HCEC 1CT (cell line): ENCODE measurements at regions not wholly inside any gene's neighbourhood (a gene's known extent, or its start where the extent isn't known, plus 50 kb on each side); places are given as distances from the start of the nearest gene placed in this dataset.

Experiments used
- DNase-seq: peaks from one replicate; pipeline ENCODE4 v3.0.0-alpha.2; 2017

DNA sequence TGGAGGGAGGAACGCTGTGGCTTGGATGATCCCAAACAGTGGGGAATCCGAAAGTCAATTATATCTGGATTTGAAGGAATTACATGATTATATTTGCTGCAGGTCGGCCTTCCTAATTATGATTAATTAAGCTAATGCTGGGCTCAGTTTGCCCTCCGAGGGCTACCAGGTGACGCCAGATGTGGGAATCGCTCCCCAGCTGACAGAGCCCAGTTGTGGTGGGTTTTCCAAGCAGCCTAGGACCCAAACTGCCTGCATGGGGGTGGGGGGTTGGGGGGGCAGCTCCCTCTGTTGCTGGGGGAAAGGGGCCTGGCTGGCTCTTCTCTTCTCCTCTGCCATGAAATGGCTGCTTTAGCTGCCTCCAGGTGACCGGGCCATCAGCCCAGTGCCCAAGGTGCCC is 147.6 kb upstream of the C1orf174 start:
- no peak for DNase-seq

DNA sequence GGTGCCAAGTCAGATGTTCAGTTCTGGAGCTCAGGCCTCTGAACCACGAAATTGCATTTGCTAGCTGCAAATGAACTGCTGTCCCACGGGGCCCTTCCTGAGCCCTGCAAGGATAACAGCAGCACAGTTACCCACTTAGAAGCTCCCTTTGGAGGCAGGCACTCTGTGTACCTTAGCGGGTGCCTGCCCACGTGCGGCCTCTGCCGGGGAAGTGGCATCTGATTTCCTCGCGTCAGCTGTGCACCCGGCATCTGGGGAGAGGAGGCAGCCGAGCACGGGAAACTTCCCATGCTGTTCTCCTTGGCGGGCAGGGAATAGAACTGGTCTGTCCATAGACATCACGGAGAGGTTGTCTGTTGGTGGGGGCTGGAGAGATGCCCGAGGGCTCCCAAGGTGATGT is 148.0 kb upstream of the C1orf174 start:
- no peak for DNase-seq

DNA sequence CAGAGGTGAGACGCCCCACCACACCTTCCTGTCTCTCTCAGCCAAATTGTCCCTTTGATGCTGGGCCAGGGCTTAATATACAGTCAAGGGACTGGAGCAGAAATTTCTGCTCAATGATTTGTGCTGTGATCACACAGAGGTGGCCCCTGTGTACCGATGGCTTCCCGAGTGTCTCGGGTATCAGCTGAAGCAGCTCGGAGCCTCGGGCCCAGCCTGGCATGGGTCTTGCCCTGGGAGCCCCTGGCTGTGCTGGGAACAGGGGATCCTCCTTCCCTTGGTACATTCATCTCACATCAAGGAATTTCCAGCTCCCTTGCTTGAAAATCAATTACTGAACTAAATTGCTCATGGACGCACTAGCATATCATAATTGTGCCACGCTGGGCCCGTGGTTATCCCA is 148.8 kb upstream of the C1orf174 start:
- DNase-seq = no peak

DNA sequence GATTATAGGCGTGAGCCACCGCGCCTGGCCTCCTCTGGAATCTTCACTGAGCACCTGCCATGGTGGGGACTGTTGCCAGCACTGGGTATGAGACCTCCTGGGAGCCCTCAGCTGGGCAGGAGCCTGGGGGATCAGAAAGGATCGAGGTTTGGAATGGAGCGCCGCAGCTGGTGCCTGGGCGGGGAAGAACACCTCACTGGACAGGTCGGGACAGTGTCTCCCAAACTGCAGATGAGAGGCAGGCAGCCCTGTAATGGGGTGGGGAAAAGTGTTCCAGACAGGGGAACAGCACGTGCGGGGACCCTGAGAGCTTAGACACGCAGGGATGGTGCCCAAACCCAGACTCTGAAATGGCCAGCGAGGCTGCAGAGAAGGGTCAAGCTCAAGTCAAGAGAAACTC is 150.9 kb upstream of the C1orf174 start:
- DNase-seq = no peak

DNA sequence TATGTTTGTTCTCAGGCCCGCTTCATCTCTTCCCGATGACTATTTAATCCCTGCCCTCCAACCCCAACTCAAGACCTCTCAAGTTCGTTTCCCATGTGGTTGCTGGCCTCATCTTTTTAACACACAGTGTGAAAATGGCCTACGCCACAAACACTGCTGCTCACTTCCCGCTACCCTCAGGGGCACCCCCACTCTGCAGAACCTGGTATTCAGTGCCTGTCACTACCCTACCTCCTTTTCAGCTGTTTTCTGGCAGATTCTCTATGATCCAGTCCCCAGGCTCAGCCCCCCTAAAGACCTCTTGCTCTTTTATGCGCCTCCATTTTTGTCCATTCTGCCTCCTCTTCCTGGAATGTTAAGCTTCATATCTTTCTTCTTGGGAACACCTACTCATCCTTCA is 152.6 kb upstream of the C1orf174 start:
- DNase-seq = no peak

DNA sequence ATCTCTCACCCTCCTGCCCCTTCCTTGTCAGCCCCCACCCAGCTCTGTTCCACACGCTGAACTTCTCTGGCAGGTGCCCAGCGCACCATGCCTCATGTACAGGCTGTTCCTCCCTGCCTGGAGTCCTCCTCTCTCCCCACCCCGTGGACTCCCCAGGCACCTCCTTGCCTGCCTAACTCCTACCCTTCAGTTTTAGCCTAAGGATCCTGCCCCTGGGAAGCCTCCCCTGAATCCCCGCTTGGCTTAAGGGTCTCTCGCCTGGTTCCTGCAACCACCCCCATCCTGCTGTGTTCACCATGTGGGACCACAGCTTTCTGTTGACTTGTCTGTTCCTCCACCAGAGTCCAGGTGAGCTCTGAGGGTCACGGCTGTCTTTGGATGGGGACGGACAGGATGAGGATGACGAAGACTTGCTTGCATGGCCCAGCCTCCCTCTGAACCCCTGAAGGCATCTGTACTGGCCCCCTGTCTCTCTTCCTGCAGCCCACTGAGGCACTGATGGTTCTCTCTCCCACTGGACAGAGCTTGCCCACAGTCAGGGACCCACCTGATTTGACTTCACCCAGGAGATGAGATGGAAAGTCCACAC is 153.2 kb upstream of the C1orf174 start:
- no peak for DNase-seq

DNA sequence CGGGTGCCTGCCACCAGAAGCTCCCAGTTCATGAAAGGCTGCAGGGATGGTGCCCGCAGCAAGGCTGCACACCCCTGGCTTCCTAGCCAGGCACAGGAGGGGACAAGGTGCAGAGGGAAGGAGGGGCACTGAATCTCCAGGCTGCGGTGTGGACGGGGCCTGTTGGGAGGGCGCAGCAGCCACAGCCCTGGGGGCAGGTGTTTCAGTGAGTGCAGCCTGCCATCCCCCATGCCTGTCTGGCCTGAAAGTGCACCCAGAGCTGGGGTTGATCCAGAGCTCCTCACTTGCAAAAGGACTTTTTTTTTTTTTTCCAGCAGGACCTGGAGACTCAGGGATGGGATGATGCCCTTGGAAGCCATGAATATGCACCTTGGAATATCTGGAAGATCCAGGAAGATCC is 153.7 kb upstream of the C1orf174 start:
- DNase-seq = no peak

DNA sequence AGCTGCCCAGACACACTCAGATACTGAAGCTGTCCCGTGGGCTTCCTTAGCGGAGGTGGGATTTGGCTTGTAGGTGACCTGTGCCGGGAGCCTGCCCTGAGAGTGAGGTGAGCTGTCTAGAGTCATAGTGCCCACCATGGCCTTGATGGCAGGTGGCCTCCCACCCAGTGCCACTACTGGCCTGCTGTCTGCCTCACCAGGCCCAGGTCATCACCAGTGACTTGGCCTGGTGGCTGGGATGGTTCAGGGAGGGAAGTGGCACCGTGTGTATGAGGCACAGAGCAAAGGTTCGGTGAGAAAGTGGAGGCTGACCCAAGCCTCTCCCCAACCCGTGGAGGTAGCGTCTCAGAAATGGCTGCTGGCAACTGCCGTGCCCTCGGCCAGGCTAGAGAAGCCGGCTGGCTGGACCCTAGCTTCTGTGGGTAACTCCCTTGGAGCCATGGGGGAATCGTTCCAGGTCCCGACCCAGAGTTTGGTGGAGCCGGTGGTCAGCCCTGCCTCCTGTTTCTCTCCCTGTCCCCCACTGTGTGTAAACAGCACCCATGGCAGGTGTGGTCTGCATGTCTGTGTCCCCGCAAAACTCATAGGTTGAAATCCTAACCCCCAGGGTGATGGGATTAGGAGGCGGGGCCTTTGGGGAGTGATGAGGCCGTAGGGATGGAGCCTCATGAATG is 155.4 kb upstream of the C1orf174 start:
- DNase-seq = no peak

DNA sequence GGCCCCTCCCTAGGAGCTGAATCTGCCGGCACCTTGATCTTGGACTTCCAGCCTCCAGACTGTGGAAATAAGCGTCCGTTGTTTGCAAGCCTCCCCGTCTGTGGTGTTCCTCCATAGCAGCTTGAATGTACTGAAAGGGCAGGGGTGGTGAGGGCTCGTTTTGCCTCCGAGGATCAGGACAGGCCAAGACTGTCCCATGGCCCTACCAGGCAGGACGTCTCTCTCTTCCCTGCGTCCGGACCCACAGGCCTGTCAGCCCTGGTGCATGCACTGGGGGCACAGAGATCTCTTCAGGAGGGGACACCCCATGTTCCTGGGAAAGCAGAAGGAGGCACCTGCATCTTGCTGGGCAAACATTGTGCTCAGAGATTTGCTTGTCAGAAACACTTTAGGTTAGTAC is 156.3 kb upstream of the C1orf174 start:
- no peak for DNase-seq

DNA sequence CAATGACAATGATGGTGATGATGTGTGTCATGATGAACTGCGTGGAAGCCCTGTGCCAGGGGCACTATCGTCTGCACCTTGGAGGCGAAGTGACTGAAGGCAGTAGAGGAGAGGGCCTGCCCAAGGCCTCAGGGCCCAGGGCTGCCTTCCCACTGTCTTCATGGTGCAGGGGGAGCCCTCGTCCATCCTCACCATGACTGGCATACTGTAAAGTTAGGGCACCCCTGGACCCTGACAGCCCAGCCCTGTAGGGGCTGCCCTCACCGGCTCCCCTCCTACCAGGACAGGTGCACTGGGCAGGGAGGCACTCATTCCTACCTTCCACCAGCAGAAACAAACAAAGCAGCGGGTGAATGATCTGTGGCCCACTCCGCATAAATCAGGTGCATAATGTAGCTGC is 156.9 kb upstream of the C1orf174 start:
- no peak for DNase-seq

DNA sequence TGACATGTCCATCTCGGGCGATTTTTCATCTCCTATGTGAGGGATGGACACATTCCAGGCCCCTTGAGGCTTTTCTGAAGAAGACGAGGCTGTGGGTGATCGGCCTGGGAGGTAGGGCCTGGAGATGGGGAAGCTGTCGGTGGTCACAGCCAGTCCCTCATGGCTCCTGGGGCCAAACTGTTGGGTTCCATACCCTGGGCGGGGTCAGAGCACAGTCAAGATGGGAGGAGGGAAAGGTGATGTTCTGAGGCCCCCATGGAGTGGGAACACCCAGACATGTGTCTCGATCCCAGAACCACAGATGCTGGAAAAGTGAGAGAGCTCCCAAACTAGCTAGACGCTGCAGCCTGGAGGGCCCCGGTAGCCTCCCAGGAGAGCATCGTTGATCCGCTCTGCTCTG is 157.5 kb upstream of the C1orf174 start:
- DNase-seq = no peak

DNA sequence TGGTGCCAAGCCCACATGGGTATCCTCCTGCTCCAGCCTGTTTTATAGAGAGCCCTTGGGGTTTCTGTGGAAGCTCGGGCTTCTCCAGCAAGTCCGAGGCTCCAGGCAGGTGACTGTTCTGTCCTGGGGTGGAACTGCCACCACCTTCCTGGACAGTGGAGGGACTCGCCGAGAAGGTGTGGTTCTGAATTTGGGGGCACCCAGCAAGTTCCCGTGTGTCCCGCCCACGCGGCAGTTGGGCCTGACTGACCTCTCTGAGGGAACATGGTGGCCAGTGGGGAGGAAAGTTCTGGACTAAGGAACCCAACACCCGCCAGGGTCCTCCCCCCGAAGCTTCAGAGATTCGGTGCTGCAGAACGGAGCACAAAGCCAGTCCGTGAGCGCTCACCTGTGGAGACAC is 158.1 kb upstream of the C1orf174 start:
- DNase-seq = no peak

DNA sequence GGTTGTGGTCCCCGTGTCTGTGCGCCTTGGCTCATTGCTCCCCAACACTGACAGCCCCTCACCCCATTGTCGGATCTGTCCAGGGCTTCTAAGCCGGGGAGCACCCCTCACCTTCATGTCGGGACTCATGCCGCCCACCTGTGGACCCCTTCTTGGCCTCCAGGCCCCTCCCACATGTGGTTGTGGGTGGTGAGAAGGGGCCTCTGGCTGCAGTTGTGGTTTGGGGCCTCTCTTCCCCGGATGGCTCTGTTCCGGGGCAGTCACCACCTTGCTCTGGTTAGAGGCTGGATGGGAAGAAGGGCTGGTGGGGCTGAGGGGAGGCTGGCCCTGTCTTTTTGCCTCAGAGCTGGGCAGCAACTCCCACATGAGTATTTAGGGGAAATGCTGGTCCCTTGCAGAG is 158.6 kb upstream of the C1orf174 start:
- DNase-seq = no peak

DNA sequence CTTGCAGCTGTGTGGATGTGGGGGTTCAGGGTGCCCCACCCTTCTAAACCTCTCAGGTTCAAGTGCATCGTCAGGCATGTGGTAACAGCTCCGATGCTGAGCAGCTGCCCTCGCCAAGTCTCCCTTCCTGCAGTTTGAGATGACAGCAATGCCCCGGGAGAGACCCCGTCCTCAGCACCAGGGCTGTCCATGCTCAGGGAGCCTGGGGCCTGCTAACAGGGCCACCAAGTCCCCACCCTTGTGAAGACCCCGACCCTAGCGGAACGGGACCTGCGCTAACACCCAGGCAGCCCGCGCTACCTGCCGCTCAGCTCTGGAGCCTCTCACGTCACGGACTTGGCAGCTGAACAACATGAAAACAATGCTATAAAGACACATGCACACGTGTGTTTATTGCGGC is 159.2 kb upstream of the C1orf174 start:
- DNase-seq = no peak

DNA sequence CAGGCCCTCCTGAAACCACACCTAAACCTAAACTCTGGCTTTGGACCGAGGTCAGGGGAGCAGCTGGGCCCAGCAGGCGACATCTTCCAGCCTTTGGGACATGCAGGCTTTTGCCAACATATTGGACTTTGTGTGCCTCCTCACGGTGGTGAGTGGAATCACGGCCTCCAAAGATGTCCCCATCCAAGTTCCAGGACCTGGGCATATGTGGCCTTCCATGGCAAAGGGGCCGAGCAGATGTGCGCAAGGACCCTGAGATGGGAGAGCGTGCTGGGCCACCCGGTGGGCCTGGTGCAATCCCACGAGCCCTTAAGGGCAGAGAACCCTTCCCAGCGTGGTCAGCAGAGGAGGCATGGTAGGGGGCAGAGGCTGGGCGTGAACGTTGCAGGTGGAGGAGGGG is 160.8 kb upstream of the C1orf174 start:
- DNase-seq = no peak

DNA sequence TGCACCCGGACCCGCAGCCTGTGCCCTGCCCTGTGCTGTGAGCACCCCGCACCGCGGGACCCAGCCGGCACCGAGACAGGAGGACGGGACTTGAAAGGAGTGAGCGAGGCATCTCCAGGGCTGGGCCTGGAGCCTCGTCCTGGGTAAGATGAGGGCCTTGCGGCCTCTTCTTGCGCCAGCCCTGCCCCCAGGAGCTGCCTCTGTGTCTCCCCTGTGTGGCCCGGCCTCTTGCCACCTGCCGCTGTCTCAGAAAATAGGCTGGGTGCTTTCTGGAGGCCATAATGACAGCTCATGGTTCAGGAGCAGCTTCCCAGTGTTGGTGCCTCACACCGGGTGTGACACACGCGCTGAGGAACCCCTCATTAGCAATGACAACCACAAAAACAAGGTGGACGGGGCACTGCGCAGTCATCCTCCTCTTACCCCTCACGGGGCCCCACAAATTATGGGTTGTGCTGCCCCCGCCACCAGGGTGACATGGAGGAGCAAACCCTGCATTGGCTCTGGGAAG is 161.5 kb upstream of the C1orf174 start:
- no peak for DNase-seq

DNA sequence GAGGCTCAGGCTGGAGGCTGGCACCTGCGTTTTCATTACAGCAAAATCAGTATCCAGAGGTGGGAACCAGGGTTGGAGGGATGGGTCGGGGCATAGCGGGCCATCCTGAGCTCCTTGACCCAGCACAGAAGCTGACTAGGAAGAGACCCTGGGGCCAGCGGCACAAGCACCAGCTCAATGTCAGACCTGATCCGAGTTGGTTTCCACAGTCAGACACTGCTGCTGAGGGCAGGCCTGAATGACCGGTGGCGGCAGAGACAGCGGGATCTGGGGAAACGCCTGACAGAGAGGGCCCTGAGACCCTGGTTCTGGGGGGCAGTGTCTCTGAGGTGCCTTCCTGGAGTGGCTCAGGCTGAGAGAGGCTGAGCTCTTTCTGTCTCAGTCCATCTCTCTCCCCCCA is 162.0 kb upstream of the C1orf174 start:
- no peak for DNase-seq

DNA sequence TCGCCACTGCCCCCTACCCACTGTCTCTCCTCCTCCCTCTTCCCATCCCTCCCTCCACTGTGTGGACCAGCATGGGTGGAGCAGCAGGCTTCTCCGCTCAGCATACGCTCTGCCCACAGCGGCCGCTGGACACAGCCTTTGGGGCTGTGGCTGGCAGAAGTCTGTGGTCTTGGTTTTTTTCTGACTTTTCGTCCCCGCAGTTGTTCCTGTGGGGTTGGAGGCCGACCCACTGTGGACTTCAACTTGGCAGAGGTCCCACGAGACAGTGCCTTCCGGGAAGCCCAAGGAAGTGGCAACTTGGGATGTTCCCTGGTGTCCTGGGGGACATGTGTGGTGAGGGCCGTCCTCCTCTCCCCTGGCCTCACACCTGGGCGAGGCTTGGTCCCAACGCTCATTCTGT is 162.5 kb upstream of the C1orf174 start:
- DNase-seq = no peak

DNA sequence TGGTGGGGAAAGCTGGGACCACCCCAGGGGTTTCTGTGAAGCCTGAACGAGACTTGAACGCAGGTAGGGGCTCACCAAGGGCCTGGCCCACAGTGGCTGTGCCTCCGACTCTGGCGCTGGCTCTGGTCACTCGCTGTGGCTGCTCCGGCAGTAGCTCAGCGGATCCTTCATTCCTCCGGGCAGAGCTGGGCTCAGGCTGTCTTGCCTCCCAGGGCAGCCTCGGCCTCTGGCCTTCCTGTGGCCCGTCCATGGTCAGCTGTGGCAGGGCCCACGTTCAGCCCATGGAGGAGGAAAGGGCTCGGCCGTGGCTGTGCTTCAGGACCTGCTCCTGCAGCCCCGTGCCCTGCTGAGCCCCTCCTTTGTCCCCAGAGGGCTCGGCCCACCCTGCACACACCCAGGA is 162.9 kb upstream of the C1orf174 start:
- no peak for DNase-seq

DNA sequence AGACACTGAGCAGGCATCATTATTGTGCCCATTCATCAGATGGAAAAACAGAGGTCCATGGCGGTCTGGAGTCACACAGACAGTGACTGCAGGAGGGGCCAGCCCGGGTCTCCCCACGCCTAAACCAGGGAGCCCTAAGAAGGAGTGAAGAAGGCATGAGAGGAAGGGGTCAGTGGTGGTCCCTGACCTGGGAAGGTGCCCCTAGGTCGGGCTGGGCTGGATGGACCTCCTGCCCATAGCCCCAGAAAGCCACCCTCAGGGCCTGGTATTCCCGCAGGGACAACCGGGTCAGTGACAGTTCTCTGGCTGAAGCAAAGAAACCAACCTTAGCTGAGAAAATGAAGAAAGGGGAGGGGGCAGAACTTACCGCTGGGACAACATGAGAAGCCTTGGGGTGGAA is 163.4 kb upstream of the C1orf174 start:
- no peak for DNase-seq

DNA sequence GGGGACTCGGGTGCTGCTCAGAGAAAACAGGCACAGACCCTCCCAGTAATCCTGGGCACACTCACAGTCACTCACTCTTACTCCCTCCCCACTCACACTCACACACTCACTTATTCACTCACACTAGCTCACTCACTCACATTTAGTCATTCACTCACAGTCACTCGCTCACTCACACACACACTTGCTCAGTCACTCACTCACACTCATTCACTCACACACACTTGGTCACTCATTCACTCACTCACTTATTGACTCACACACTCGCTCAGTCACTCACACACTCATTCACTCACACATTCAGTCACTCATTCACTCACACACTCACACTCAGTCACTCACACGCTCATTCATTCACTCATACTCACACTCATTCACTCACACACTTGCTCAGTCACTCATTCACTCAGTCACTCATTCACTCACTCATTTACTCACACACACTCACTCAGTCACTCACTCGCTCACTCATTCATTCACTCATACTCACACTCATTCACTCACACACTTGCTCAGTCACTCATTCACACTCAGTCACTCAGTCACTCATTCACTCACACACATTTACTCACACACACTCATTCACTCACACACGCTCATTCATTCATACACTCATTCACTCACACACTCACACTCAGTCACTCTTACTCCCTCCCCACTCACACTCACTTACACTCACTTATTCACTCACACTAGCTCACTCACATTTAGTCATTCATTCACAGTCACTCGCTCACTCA is 164.2 kb upstream of the C1orf174 start:
- no peak for DNase-seq

DNA sequence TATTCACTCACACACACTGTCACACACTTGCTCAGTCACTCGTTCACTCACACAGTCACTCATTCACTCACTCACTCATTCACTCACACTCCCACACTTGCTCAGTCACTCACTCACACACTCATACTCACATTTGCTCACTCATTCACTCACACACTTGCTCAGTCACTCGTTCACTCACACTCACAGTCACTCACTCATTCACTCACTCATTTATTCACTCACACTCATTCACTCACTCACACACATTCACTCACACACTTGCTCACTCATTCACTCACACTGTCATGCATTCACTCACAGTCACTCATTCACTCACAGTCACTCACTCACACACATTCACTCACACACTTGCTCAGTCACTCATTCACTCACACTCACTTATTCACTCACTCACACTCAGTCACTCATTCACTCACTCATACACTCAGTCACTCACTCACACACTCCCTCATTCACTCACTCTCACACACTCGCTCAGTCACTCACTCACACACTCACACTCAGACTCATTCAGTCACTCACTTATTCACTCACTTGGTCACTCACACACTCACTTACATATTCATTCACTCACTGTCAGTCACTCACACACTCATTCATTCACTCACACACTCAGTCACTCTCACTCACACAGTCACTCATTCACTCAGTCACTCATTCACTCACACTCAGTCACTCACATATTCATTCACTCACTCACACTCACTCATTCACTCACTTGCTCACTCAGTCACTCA is 167.0 kb upstream of the C1orf174 start:
- no peak for DNase-seq

DNA sequence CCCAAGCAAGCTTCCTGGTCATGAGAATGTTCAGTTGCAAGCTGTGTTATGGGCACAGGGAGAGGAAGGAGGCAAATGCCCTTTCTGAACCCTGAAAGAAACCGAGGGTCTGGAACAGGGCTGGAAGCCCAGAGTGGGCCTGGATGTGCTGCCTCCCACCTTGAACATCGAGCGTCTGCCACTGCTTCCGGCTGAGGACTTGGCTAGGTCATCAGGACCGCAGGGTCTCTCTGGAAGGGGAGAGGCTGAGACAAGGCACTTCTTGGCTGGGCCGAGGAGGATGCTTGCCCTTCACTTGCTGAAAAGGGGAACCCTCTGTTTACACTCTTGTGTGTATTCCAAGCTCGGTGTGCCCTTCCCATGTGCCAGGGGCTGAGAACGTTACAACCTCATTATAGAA is 168.0 kb upstream of the C1orf174 start:
- no peak for DNase-seq

DNA sequence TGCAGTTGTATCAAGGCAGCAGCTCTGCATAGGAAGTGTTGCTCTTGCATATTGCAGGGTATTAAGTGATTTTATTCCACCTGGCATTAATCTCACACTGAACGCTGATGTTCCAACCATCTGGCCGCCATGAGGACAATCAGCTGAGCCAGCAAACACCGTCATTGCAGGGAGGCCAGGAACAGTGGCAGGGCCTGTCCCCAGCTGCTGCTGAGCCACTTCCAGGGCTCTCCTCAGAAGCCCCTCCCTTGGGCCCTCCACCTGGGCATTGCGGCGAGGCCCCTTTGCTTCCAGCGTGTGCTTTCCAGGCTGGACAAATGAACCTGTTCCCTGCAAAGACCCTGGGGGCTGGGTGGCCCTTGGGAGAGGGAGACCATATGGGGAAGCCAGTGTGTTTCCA is 171.6 kb upstream of the C1orf174 start:
- DNase-seq = no peak
